SIG-M5 treated with dmso at 0.1 percent for 504 hours (cell line): ENCODE measurements at regions not wholly inside any gene's neighbourhood (a gene's known extent, or its start where the extent isn't known, plus 50 kb on each side); places are given as distances from the start of the nearest gene placed in this dataset.
"Not testable (repeated sequence)": the region's sequence is repeated elsewhere in the genome, so short reads cannot be mapped to it uniquely, and the experiment has no call there.

Experiments
- DNase-seq: peaks from one replicate; lab custom pipeline; 2025; ENCODE audit not compliant: unreplicated experiment; lab: John Stamatoyannopoulos, UW

GRCh38 chr17:64785011-64785421, 122.9 kb upstream of the SMURF2 start:
- DNase-seq, result no peak

- DNase-seq, result no peak
These were observed 122.4 kb upstream of the SMURF2 start for GRCh38 chr17:64784353-64785010.

- no peak for DNase-seq
These were observed 121.6 kb upstream of the SMURF2 start for GRCh38 chr17:64783556-64784352.

- DNase-seq, result no peak
These were observed 120.9 kb upstream of the SMURF2 start for GRCh38 chr17:64783031-64783461.

- DNase-seq, result no peak
These were observed 119.9 kb upstream of the SMURF2 start for GRCh38 chr17:64781810-64782555.

GRCh38 chr17:64781014-64781756, 119.1 kb upstream of the SMURF2 start:
- DNase-seq, result peak; percentile 60

GRCh38 chr17:64780096-64781013, 118.2 kb upstream of the SMURF2 start:
- peak; percentile 77 for DNase-seq

- DNase-seq, result no peak
These were observed 117.4 kb upstream of the SMURF2 start for GRCh38 chr17:64779376-64780095.

- not testable (repeated sequence) for DNase-seq
These were observed 116.9 kb upstream of the SMURF2 start for GRCh38 chr17:64779098-64779375.

GRCh38 chr17:64778240-64779097, 116.4 kb upstream of the SMURF2 start:
- no peak for DNase-seq

- peak; percentile 73 for DNase-seq
These were observed 115.5 kb upstream of the SMURF2 start for GRCh38 chr17:64777415-64778239.

- DNase-seq, result peak; percentile 89
These were observed 114.8 kb upstream of the SMURF2 start for GRCh38 chr17:64776720-64777414.

GRCh38 chr17:64775701-64776570, 113.8 kb upstream of the SMURF2 start:
- no peak for DNase-seq

GRCh38 chr17:64774888-64775540, 112.9 kb upstream of the SMURF2 start:
- DNase-seq, result no peak

GRCh38 chr17:64773836-64774761, 112.0 kb upstream of the SMURF2 start:
- DNase-seq, result peak; percentile 80
